ENCODE measurements at regions not wholly inside any gene's neighbourhood (a gene's known extent, or its start where the extent isn't known, plus 50 kb on each side); places are given as distances from the start of the nearest gene placed in this dataset.

DNA sequence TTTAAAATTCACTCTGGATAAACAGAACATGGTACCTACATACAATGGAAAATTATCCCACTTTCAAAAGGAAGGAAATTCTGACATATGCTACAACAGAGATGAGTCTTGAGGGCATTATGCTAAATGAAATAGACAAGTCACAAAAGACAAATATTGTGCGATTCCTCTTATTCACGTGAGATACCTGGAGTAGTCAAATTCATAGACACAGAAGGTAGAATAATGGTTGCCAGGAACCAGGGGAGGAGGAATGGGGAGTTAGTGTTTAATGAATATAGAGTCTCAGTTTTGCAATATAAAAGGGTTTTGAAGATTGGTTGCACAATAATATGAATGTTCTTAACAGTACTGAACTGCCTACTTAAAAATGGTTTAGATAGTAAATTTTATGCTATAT lies 69.8 kb upstream of the WAC start:
- TF ChIP-seq, protein P1, sequence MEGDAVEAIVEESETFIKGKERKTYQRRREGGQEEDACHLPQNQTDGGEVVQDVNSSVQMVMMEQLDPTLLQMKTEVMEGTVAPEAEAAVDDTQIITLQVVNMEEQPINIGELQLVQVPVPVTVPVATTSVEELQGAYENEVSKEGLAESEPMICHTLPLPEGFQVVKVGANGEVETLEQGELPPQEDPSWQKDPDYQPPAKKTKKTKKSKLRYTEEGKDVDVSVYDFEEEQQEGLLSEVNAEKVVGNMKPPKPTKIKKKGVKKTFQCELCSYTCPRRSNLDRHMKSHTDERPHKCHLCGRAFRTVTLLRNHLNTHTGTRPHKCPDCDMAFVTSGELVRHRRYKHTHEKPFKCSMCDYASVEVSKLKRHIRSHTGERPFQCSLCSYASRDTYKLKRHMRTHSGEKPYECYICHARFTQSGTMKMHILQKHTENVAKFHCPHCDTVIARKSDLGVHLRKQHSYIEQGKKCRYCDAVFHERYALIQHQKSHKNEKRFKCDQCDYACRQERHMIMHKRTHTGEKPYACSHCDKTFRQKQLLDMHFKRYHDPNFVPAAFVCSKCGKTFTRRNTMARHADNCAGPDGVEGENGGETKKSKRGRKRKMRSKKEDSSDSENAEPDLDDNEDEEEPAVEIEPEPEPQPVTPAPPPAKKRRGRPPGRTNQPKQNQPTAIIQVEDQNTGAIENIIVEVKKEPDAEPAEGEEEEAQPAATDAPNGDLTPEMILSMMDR (IDR thresholded peaks at IDR 0.05; ENCODE audit: poor library complexity, severe bottlenecking) = no peak
- TF ChIP-seq TAF1 (IDR thresholded peaks at IDR 0.05; ENCODE audit: low read depth) (no peak), EZH2 (IDR thresholded peaks at IDR 0.05; ENCODE audit: borderline replicate concordance, insufficient read depth, low read length, poor library complexity, severe bottlenecking) (no peak), MXI1 (conservative IDR thresholded peaks at IDR 0.05; ENCODE audit: poor library complexity, severe bottlenecking) (no peak)
